ENCODE measurements at regions not wholly inside any gene's neighbourhood (a gene's known extent, or its start where the extent isn't known, plus 50 kb on each side); places are given as distances from the start of the nearest gene placed in this dataset.

DNA sequence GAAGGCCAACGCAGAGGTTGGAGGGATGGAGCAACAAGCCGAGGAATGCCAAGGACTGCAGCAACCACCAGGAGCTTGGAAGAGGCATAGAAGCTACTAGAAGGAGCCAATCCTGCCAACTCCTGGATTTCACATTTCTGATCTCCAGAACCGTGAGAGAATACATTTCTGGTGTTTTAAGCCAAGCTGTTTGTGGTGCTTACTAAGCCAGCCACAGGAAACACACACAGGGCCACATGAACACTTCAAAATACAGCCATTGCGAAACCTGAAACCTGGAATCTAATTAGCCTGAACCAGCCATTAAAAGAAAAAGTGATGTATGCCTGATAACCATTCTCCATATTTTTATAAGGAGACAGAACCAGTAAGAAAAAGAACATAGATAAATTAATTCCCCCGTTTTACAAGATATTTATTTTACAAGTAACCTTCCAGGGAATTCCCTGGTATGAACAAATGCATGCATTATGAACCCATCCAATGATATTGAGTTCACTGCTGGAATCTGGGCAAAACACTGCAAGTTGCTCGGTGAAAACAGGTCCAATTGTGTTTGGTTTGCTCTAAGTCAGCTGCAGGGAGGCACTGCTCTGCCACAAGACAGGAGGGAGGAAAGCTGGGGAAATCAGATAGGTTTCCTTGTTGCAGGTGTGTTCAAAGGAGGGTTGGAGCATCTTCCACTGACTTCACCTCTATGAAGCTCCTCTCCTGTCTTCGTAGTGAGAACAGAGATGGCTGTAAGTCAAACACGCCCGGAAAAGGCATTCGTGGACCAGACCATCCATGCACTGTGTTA, 70.2 kb downstream of the ETS2 start:
- Histone ChIP-seq H3K9me2 (replicated peaks; ENCODE audit: low read length) (no peaks in the 10 kb centered on the region), H4K20me1 (ENCODE audit: low read length) (no peaks in the 10 kb centered on the region), H3K36me3 (ENCODE audit: low read depth, low read length) (no peaks in the 10 kb centered on the region), H3F3A (ENCODE audit: low read length, unreplicated experiment) (no peaks in the 10 kb centered on the region), H3K27ac (ENCODE audit: low read length) (no peak overlapping the region), H3K9ac (ENCODE audit: low read length) (no peak overlapping the region), H3K27me3 (ENCODE audit: low read length) (no peaks in the 10 kb centered on the region), H2AFZ (ENCODE audit: low read length) (no peak overlapping the region), H3K4me2 (ENCODE audit: low read length) (no peak overlapping the region), H3K4me1 (ENCODE audit: insufficient read depth, low read length) (peaks cover 2% of the 10 kb centered on the region; the same call in 1 of the 2 replicates), H3K4me3 (ENCODE audit: low read length) (no peak overlapping the region), H3K9me3 (ENCODE audit: low read length) (no peaks in the 10 kb centered on the region), H3K79me2 (ENCODE audit: low read length) (no peaks in the 10 kb centered on the region)
- no peak; the same call in 1 of the 2 replicates for ATAC-seq
- ChIA-PET POLR2A (ENCODE audit: unreplicated experiment) (interaction anchor here (0.6 kb wide), 1 partner anchor 569 kb away, joined by 5 read pairs; no protein-coding TSS in a partner anchor), CTCF (no interaction called here)
- intact Hi-C loops (cut with micrococcal nuclease) = no loop called here
- no TSS peak for BruUV-seq (replicated peaks)
- TF ChIP-seq EZH2 (IDR thresholded peaks at IDR 0.05; ENCODE audit: low read length, unreplicated experiment) (no peak), EZH2phosphoT487 (IDR thresholded peaks at IDR 0.05; ENCODE audit: borderline replicate concordance, low read length) (no peak)
- TF ChIP-seq, protein P1, sequence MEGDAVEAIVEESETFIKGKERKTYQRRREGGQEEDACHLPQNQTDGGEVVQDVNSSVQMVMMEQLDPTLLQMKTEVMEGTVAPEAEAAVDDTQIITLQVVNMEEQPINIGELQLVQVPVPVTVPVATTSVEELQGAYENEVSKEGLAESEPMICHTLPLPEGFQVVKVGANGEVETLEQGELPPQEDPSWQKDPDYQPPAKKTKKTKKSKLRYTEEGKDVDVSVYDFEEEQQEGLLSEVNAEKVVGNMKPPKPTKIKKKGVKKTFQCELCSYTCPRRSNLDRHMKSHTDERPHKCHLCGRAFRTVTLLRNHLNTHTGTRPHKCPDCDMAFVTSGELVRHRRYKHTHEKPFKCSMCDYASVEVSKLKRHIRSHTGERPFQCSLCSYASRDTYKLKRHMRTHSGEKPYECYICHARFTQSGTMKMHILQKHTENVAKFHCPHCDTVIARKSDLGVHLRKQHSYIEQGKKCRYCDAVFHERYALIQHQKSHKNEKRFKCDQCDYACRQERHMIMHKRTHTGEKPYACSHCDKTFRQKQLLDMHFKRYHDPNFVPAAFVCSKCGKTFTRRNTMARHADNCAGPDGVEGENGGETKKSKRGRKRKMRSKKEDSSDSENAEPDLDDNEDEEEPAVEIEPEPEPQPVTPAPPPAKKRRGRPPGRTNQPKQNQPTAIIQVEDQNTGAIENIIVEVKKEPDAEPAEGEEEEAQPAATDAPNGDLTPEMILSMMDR (conservative IDR thresholded peaks at IDR 0.05; ENCODE audit: low read depth, low read length) = no peak
- no peak for DNase-seq
